K562 (cell line): ENCODE measurements at regions not wholly inside any gene's neighbourhood (a gene's known extent, or its start where the extent isn't known, plus 50 kb on each side); places are given as distances from the start of the nearest gene placed in this dataset.

Source experiments
- ARNT ChIP-seq, 2 experiments: fragments of 450-650 bp; IDR thresholded peaks; 2 replicates each; pipeline ENCODE4 v1.6.1; 2016; ENCODE audit warnings: mild to moderate bottlenecking in 1 of 2
- ATF6 ChIP-seq: sonication (generic); formaldehyde crosslinking; IDR thresholded peaks from 2 replicates; pipeline ENCODE4 v1.4.0; 2020; ENCODE audit warnings: mild to moderate bottlenecking, missing genetic modification reagents
- CTCF ChIP-seq, 3 experiments: IDR thresholded peaks in 2 of 3; conservative IDR thresholded peaks in 1 of 3; 2 replicates each; pipeline ENCODE4 v1.5.1; 2011 to 2012; ENCODE audit warnings: low read length in 3 of 3, mild to moderate bottlenecking in 3 of 3, control low read depth in 2 of 3, improper control_type of control experiment in 1 of 3, inconsistent platforms in 1 of 3, low read depth in 1 of 3, mixed read lengths in 1 of 3, moderate library complexity in 1 of 3; ENCODE audit not compliant: insufficient read depth in 2 of 3
- CUX1 ChIP-seq: fragments of 200-800 bp; sonication (Bioruptor generic); IDR thresholded peaks from 2 replicates; pipeline ENCODE4 v1.6.1; 2016; ENCODE audit warnings: missing genetic modification characterization, missing compliant biosample characterization
- HNRNPH1 ChIP-seq: fragments of 200-400 bp; formaldehyde crosslinking; optimal IDR thresholded peaks from 2 replicates; pipeline ENCODE3; 2017; ENCODE audit warnings: low read depth, mild to moderate bottlenecking, low read length, moderate library complexity
- MAX ChIP-seq: sonication (generic); formaldehyde crosslinking; IDR thresholded peaks from 2 replicates; pipeline ENCODE4 v1.9.0; 2022; ENCODE audit warnings: mild to moderate bottlenecking, missing genetic modification reagents
- POLR2A ChIP-seq: fragments of 450-650 bp; conservative IDR thresholded peaks from 2 replicates; pipeline ENCODE4 v1.6.1; 2016
- PRDM10 ChIP-seq: fragments of 450-650 bp; IDR thresholded peaks from 2 replicates; pipeline ENCODE4 v1.6.1; 2018; ENCODE audit not compliant: partially characterized antibody
- RBBP5 ChIP-seq: fragments of 200-600 bp; sonication (generic); IDR thresholded peaks from 2 replicates; pipeline ENCODE4 v1.6.1; 2012; ENCODE audit warnings: borderline replicate concordance, mild to moderate bottlenecking, low read length, control low read depth, inconsistent platforms; ENCODE audit not compliant: insufficient read depth, poor library complexity, severe bottlenecking
- SREBF1 ChIP-seq: fragments of 150-350 bp; IDR thresholded peaks from 2 replicates; pipeline ENCODE4 v1.6.1; 2014; ENCODE audit warnings: antibody characterized with exemption, low read depth, low read length, borderline replicate concordance
- ZNF140 ChIP-seq: fragments of 250-450 bp; sonication (Bioruptor Pico); IDR thresholded peaks from 2 replicates; pipeline ENCODE4 v1.8.0; 2021; ENCODE audit warnings: moderate library complexity, mild to moderate bottlenecking, inconsistent platforms
- ZNF232 ChIP-seq: sonication (generic); formaldehyde crosslinking; IDR thresholded peaks from 2 replicates; pipeline ENCODE4 v1.8.0; 2022; ENCODE audit warnings: mild to moderate bottlenecking, missing genetic modification reagents
- ZNF695 ChIP-seq: fragments of 450-650 bp; formaldehyde crosslinking; IDR thresholded peaks from 2 replicates; pipeline ENCODE4 v1.4.0; 2020; ENCODE audit warnings: mild to moderate bottlenecking, moderate library complexity

- TF ChIP-seq POLR2A (no peak), ZNF232 (CRISPR knock-in tag) (no peak), MAX (CRISPR knock-in tag) (no peak), RBBP5 (no peak), ZNF140 (CRISPR knock-in tag) (no peak), ATF6 (no peak), CUX1 (CRISPR knock-in tag) (no peak), CTCF (IDR thresholded peaks at IDR 0.05 in 2 of 3, conservative IDR thresholded peaks at IDR 0.05 in 1 of 3; ENCODE audit: insufficient read depth in 2 of 3, low read depth in 1 of 3, low read length in 3 of 3) (no peak), SREBF1 (no peak), ZNF695 (no peak), HNRNPH1 (no peak), PRDM10 (no peak), ARNT (IDR thresholded peaks at IDR 0.05) (no peak)
These were observed 274.9 kb downstream of the FAM43A start for GRCh38 chr3:194960446-194961032.
